ENCODE measurements at regions not wholly inside any gene's neighbourhood (a gene's known extent, or its start where the extent isn't known, plus 50 kb on each side); places are given as distances from the start of the nearest gene placed in this dataset.

DNA sequence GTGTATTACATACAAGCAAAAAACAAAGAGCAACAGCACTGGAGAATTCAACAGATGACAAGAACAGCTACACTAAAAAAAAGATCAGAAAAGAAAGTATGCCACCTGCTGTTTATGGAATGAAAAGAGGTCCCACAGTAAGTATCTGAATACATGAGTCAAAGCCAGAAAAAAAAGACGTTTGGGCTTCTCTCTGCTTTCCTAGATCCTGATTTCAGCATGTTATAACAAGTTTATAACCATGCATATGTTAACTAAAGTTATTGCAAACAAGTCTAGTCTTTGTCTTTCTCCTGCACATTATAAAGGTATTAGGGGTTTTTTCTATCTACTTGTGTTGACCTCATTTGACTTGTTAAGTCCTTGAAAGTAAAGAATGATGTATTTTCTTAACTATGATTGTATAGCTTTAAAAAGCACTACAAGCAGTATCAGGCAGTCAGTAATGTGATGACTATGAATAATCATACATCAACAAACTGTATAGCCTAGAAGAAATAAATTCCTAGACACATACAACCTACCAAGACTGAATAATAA lies 108.5 kb upstream of the COL5A2 start:
- TF ChIP-seq ZNF274 (IDR thresholded peaks at IDR 0.05; ENCODE audit: low read depth, low read length) (no peak), YY1 (IDR thresholded peaks at IDR 0.05; ENCODE audit: insufficient read depth, insufficient read length) (no peak)
